HG03039 (cell line): ENCODE measurements at regions not wholly inside any gene's neighbourhood (a gene's known extent, or its start where the extent isn't known, plus 50 kb on each side); places are given as distances from the start of the nearest gene placed in this dataset.
"Not testable (repeated sequence)": the region's sequence is repeated elsewhere in the genome, so short reads cannot be mapped to it uniquely, and the experiment has no call there.

Experiments
- ATAC-seq: cut with Tn5 transposase; IDR thresholded peaks from one replicate; pipeline ENCODE4 v1.9.1; 2021; ENCODE audit warnings: mild to moderate bottlenecking, moderate library complexity; ENCODE audit not compliant: unreplicated experiment

DNA sequence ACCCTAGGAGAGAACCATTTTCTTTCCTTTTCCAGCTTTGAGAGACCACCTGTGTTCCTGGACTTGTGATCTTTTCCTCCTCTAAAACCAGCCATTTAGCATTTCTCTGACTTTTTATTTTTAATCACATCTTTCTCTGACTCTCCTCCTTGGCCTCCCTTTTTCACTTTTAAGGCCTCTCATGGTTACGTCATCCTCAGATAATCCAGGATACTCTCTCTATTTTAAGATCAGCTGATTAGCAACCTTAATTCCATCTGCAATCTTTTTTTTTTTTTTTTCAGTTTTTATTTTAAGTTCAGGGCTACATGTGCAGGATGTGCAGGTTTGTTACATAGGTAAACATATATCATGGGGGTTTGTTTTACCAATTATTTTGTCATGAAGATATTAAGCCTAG, 54.0 kb downstream of the RFPL4B start:
- ATAC-seq = no peak

GRCh38 chr6:112407101-112407590, 60.0 kb downstream of the RFPL4B start:
- no peak for ATAC-seq

DNA sequence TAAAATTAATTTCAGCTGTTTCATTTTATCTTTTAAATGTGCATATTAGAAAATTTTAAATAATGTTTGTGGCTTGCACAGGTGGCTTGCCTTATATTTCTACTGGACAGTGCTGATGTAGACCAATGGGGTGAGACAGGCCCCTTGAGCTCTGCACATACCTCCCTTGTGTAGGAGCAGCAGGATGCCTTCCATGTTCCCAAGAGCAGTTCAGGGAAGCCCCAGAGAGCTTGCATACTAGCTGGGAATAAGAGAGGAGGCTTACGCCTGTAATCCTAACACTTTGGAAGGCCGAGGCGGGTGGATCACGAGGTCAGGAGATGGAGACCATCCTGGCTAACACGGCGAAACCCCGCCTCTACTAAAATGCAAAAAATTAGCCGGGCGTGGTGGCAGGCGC, 61.4 kb downstream of the RFPL4B start:
- ATAC-seq = no peak

DNA sequence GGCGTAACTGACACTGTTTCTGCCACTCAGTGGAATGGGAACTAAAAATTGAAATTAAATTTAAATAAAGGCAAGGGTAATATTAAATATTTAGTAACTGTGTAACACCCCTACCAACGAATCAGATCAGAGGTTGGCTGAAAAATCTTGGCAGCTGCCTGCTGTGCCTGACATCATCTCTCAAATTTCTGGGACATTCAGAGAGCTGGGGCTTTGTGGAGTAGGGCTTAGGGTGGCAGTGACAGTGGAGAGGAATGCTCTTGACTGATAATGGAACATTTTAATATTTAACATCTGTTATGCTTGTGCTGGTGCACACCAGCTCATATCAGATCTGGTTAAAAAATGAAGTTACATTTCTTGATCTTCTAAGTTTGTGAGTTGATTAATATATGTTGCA, 62.2 kb downstream of the RFPL4B start:
- ATAC-seq = no peak

DNA sequence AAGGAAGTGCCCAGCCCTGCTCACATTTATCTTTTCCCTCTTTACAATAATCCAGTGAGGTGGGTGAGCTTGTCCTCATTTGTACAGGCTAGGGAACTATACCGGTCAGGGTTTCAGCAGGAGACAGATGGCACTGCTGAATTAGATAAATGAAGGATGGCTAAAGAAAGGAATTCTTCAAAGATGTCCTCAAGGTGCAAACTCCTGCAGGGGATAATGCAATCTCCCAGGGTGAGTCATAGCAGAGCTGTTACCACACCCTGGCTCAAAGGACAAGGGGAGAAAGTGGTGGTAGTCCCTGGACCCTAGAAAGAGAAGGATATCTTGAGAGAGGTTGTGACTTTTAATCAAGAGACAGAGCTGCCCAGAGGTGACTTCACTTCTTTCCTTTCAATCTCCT, 66.7 kb downstream of the RFPL4B start:
- no peak for ATAC-seq

DNA sequence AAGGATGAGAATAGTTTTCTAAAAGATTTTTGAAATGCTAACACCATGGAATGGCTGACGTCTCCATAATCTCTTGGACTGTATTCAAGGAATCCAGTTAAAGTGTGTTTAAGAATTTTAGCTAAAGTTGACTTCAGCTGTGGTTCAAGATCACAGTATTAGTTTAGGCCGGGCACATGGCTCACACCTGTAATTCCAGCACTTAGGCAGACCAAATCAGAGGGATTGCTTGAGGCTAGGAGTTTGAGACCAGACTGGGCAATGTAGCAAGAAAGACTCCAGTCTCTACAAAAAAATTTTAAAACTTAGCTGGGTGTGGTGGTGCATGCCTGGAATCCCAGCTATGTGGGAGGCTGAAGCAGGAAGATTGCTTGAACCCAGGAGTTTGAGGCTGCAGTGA, 68.2 kb downstream of the RFPL4B start:
- ATAC-seq = no peak

DNA sequence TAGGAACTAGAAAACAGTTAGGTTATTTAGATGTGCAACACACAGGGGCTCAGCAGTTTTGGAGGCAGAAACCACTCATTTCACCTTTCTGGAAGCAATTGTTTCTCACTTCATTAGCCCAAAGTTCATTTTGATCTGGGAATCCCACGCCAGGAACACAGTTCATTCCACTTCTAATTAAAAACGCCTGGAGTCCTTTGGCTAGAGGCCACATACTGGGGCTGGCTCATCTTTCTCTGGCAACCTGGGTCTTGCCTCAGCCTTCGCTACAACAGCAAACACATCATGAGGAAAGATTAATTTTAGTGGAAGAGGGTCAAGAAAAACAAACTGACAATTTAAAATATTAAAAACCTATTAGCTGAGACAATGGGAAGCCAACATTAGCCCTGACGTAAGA, 69.7 kb downstream of the RFPL4B start:
- no peak for ATAC-seq

GRCh38 chr6:112427011-112427410, 79.9 kb downstream of the RFPL4B start:
- ATAC-seq = not testable (repeated sequence)

GRCh38 chr6:112427499-112427898, 80.4 kb downstream of the RFPL4B start:
- no peak for ATAC-seq

DNA sequence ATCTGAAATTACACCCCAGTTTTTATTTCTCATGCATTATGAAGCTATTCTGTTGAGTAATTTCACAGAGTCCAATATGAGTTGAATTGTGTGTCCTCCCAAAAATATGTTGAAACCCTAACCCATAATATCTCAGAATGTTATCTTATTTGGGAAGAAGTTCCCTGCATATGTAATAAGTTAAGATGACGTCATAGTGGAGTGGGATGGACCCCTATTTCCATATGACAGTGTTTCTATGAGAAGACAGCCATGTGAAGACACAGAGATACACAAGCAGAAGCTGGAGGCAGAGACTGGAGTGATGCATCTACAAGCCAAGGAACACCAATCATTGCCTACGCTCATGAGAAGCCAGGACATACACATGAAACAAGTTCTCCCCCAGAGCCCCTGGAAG, 81.3 kb downstream of the RFPL4B start:
- ATAC-seq = no peak

DNA sequence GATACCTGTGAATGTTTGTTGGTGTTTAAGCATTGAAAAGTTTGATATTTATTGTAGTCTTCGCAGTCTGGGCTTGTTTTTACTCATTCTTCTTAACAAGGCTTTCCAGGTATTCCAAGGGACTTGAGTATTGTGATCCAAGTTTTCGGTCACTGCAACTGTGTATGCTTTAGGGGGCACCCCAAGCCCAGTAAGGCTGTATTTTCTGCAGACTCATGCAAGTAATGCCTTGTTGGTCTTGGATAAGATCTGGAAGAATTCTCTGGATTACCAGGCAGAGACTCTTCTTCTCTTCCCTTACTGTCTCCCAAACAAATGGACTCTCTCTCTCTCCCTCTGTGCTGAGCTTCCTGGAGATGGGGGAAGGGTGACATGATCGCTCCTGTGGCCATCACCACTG, 82.1 kb downstream of the RFPL4B start:
- ATAC-seq = no peak

- ATAC-seq = no peak
Observed at GRCh38 chr6:112431803-112432202, 84.7 kb downstream of the RFPL4B start.

DNA sequence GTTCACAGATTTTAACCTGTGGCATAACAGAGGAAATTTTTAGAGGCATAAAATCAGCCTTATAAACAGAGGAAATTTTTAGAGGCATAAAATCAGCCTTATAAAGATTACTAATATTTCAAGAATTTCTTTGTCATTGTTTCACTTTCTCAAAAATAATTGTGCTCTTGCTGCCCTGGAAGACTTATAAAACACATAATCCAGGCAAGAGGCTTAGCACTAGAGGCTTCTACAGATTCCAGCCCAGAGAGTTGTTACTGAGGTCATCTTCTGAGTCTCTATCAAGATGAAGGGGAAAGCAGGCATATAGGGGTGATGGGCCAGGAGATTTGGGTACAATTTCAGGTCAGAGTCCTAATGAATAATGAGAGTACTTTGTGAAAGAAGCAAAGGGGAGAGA, 85.7 kb downstream of the RFPL4B start:
- ATAC-seq = no peak

DNA sequence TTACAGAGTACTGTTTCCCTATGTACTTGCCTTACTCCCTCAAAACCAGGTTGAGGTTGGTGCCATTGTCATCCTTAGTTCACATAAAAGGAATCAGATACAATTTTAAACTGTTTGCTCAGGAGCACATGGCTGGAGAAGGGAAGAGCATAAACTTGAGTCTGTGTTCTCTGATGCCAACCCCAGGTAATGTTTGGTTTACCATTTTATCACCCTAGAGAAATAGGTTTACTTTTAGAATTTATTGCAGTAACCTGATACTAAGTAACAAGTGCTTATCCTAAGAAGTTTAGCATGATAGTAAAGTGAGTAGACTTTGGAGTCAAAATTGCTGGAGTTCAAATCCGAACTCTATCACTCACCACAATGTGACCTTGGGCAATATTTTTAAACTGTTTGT, 86.3 kb downstream of the RFPL4B start:
- ATAC-seq = no peak

- no peak for ATAC-seq
Observed at GRCh38 chr6:112434896-112435435, 87.8 kb downstream of the RFPL4B start.

DNA sequence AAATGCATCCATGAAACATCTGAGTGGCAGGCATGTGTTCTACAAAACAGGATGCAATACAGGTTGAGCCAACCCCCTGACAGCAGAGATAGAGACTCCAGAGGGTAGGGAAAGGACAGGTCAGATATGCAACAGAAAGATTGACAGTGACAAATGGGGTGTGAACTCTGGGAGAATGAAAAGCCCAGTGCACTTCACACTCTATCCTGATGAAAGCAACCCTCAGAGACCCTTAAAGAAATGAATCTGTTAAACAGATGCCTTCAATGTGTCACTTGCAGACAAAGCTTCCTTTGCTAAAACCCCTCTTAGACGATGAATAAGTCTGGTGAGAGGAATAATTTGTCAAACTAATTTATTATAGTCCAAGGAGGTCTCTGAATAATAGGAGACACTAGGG, 89.9 kb downstream of the RFPL4B start:
- ATAC-seq = no peak

DNA sequence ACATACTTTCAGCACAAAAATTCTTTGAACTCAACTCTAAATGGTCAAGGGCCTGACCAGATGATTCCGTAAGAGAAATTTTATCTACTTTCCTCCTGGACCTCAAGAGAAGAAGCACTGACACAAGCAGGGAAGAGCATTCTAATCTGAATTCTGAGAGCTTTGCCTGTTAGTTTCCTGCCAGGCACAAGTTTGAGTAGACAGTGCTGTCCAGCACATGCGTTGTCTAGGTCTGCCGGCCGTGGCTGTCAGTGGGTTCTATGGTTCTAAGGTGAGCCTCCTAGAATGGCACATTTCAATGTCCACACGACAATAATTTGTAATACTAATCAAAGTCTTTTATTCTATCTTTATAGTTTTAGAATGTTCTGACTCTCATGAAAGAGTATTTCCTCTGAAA, 91.9 kb downstream of the RFPL4B start:
- no peak for ATAC-seq

DNA sequence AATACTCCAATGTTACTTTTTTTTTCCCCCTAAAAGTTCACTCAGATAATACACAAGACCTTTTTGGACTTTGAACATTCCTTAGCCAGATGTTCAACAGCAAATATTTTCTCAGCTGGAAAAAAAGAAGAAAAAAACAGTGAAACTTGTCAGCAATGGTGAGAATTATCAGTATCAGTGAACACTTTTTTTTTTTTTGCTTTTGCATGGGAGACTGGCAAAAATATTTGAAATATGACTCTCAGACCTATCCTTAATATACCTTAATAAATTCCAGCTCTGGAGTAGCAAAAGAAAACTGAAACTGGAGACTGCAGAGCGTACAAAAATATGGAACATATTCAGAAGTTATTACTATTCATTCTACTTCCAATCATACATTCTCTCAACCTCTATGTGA, 92.3 kb downstream of the RFPL4B start:
- no peak for ATAC-seq

DNA sequence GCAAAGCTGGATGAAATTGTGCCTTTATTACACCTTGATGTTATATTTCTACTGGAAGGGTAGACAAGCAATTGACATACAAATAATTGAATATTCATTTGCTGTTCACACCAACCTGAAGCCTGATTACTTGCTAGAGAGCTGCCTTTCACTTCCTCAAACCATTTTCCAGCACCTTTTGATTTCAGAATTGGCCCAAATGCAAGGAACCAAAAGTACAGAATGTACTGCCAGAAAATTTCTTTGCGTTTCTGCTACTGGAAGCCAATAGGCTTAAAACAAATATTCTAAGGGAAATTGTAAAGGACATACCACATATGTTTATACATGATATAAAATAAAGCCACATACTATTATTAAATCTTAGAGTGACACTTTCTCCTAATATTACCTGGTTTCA, 94.5 kb downstream of the RFPL4B start:
- no peak for ATAC-seq

DNA sequence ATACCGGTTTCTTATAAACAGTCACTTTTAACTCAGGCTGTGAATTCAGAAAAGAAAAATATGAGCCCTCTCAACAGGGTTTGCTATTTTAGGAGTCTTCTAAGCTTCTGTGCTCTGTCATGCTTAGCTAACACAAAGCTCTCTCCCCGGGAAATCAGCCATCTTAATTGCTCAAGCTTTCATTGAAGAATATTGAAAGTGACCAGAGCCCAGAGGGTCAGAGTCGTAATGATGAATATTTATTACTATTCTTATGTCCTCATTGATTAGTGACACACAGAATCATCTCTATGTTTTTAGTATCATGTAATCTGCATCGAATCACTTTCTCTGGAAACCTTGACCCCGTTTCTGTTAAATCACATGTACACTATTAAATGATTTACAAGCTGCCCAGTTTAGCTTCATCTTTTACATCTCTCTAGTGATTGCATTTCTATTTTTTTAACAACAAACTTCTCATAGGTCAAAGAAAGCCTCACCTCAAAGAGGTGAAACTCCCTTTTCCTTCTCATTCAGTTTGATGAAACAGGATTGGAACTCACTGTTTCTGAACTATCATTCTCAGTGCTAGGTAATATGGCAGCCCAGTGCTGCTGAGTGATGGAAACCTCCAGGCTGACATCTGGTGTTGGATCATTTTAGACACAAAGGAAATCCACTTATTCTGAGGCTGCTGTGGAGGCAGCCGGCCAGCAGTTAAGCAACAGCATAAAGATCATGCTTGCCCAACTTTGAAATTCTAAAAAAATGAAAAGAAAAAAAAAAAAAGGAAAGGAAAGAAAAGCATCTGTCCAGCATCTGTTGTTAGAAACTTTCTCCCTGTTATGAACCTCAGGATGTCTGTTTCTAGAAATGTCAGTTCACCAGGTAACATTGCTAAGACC, 96.3 kb downstream of the RFPL4B start:
- no peak for ATAC-seq

GRCh38 chr6:112448786-112449185, 101.7 kb downstream of the RFPL4B start:
- ATAC-seq = not testable (repeated sequence)

DNA sequence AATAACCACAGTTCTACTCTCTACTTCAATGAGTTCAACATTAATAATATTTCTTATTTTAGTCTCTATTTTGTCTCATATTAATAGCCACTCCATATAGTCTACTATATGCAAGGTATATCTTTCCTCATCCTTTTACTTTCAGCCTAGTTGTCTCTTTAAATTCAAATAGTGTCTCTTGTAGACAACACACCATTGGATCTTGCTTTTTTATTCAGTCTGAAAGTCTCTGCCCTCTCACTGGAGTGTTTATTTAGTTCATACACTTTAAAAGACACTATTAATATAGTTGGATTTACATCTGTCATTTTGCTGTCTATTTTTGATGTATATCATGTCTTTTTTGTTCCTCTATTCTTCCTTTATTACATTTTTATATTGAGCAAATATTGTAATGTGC, 103.5 kb downstream of the RFPL4B start:
- no peak for ATAC-seq

- no peak for ATAC-seq
Observed at GRCh38 chr6:112457886-112458285, 110.8 kb downstream of the RFPL4B start.
